HepG2 (cell line): ENCODE measurements at regions not wholly inside any gene's neighbourhood (a gene's known extent, or its start where the extent isn't known, plus 50 kb on each side); places are given as distances from the start of the nearest gene placed in this dataset.

Source experiments
- ATAC-seq: fragments of 200-7000 bp; cut with Tn5 transposase; 3 replicates; pipeline ENCODE4 v1.9.1; 2020; ENCODE audit warnings: mild to moderate bottlenecking, moderate library complexity
- BruUV-seq: library from RNA; stranded (reverse); fragments of 400-500 nt; replicated peaks from 2 replicates; lab custom pipeline; 2021; lab: Mats Ljungman, UMichigan
- CTCF ChIA-PET: fragments of 300-600 bp; formaldehyde crosslinking; extraction: SDS; loops from one replicate; lab custom pipeline; 2021; ENCODE audit warnings: low total read pairs, inconsistent platforms, low intra/inter-chr PET ratio; lab: Yijun Ruan, JAX
- POLR2A ChIA-PET: fragments of 350-600 bp; sonication (Branson Sonifier 250); formaldehyde crosslinking; loops from one replicate; lab custom pipeline; 2020; ENCODE audit warnings: antibody characterized with exemption, inconsistent platforms; lab: Yijun Ruan, JAX
- DNase-seq: peaks from one replicate; pipeline ENCODE4 v3.0.0-alpha.2; 2015; ENCODE audit warnings: low spot score
- FAIRE-seq: peaks from 3 replicates; lab custom pipeline; 2011; peaks lifted over from hg19 to GRCh38; lab: Jason Lieb, UNC
- H2AFZ ChIP-seq: one replicate; pipeline ENCODE4 v1.6.1; 2011; ENCODE audit warnings: low read length, inconsistent platforms
- H3K27ac ChIP-seq: fragments of 300-600 bp; 3 replicates; pipeline ENCODE4 v1.8.0; 2011; ENCODE audit warnings: mixed run types, mild to moderate bottlenecking, mixed read lengths, low read length, inconsistent platforms; ENCODE audit not compliant: insufficient read depth; ENCODE audit errors: extremely low read length
- H3K27me3 ChIP-seq, 2 experiments: fragments of 200-600 bp in 1 of 2; 2 replicates in 1 of 2; 3 replicates in 1 of 2; pipeline versions ENCODE4 v1.6.0 to v1.8.0; 2011; ENCODE audit warnings: low read length in 2 of 2, mild to moderate bottlenecking in 2 of 2, moderate library complexity in 2 of 2, inconsistent platforms in 1 of 2; ENCODE audit not compliant: insufficient read depth in 2 of 2, control insufficient read depth in 1 of 2
- H3K36me3 ChIP-seq, 2 experiments: fragments of 200-600 bp in 1 of 2; replicated peaks in 1 of 2; 2 replicates in 1 of 2; 3 replicates in 1 of 2; pipeline versions ENCODE4 v1.5.1 to v1.8.0; 2011; ENCODE audit warnings: low read length in 2 of 2, inconsistent platforms in 1 of 2; ENCODE audit not compliant: insufficient read depth in 2 of 2, control insufficient read depth in 1 of 2
- H3K4me1 ChIP-seq: 2 replicates; pipeline ENCODE4 v1.5.1; 2012; ENCODE audit warnings: low read length, inconsistent platforms; ENCODE audit not compliant: insufficient read depth
- H3K4me2 ChIP-seq: 2 replicates; pipeline ENCODE4 v1.6.0; 2011; ENCODE audit warnings: low read depth, low read length, inconsistent platforms
- H3K4me3 ChIP-seq, 3 experiments: fragments of 200-600 bp in 1 of 3; sonication (generic), shearing (Covaris generic) in 1 of 3; replicated peaks in 1 of 3; 2 replicates each; pipeline ENCODE4 v1.5.1; 2011 to 2016; ENCODE audit warnings: low read length in 3 of 3, inconsistent platforms in 2 of 3, low read depth in 2 of 3, mild to moderate bottlenecking in 2 of 3, control low read depth in 1 of 3, mixed read lengths in 1 of 3; ENCODE audit not compliant: insufficient read depth in 1 of 3
- H3K79me2 ChIP-seq: one replicate; pipeline ENCODE4 v1.6.1; 2011; ENCODE audit warnings: low read length, inconsistent platforms; ENCODE audit not compliant: insufficient read depth
- H3K9ac ChIP-seq: 2 replicates; pipeline ENCODE4 v1.6.0; 2011; ENCODE audit warnings: mild to moderate bottlenecking, low read depth, low read length, inconsistent platforms; ENCODE audit not compliant: insufficient read depth
- H3K9me3 ChIP-seq: 2 replicates; pipeline ENCODE4 v1.5.1; 2012; ENCODE audit warnings: mild to moderate bottlenecking, low read length
- H4K20me1 ChIP-seq: 2 replicates; pipeline ENCODE4 v1.6.0; 2011; ENCODE audit warnings: inconsistent platforms, mild to moderate bottlenecking, low read length, moderate library complexity; ENCODE audit not compliant: insufficient read depth
- DMAP1 ChIP-seq: IDR thresholded peaks from 2 replicates; pipeline ENCODE4 v1.6.1; 2016
- FOXK2 ChIP-seq: fragments of 450-650 bp; IDR thresholded peaks from 2 replicates; pipeline ENCODE4 v1.6.1; 2016
- HOXD1 ChIP-seq: sonication (generic); formaldehyde crosslinking; IDR thresholded peaks from 2 replicates; pipeline ENCODE4 v1.5.0; 2020; ENCODE audit warnings: missing genetic modification reagents
- KLF9 ChIP-seq: IDR thresholded peaks from 2 replicates; pipeline ENCODE4 v1.6.1; 2016; ENCODE audit warnings: low read depth
- KMT2B ChIP-seq: IDR thresholded peaks from 2 replicates; pipeline ENCODE4 v1.6.1; 2016; ENCODE audit warnings: missing genetic modification reagents, missing compliant biosample characterization
- MLX ChIP-seq: IDR thresholded peaks from 2 replicates; pipeline ENCODE4 v1.6.1; 2016
- NR3C1 ChIP-seq: sonication (generic); formaldehyde crosslinking; IDR thresholded peaks from 2 replicates; pipeline ENCODE4 v1.4.0; 2020; ENCODE audit warnings: missing genetic modification reagents
- PPARG ChIP-seq: conservative IDR thresholded peaks from 2 replicates; pipeline ENCODE4 v1.6.1; 2016; ENCODE audit warnings: missing biosample characterization, missing genetic modification reagents
- SP4 ChIP-seq: sonication (generic); formaldehyde crosslinking; IDR thresholded peaks from 2 replicates; pipeline ENCODE4 v1.8.1; 2023; ENCODE audit warnings: mild to moderate bottlenecking, missing genetic modification reagents
- THAP8 ChIP-seq: sonication (generic); formaldehyde crosslinking; IDR thresholded peaks from 2 replicates; pipeline ENCODE4 v1.5.1; 2020; ENCODE audit warnings: missing genetic modification reagents, mild to moderate bottlenecking, borderline replicate concordance
- TIGD3 ChIP-seq: sonication (generic); formaldehyde crosslinking; IDR thresholded peaks from 2 replicates; pipeline ENCODE4 v1.5.1; 2020; ENCODE audit warnings: mild to moderate bottlenecking, missing genetic modification reagents, borderline replicate concordance
- XRCC5 ChIP-seq: fragments of 200-400 bp; formaldehyde crosslinking; optimal IDR thresholded peaks from 2 replicates; pipeline ENCODE3; 2017; ENCODE audit warnings: mild to moderate bottlenecking, low read length
- ZC3H13 ChIP-seq: sonication (generic); formaldehyde crosslinking; IDR thresholded peaks from 2 replicates; pipeline ENCODE4 v1.8.1; 2023; ENCODE audit warnings: mild to moderate bottlenecking, missing genetic modification reagents, moderate library complexity
- ZNF512 ChIP-seq: sonication (generic); formaldehyde crosslinking; IDR thresholded peaks from 2 replicates; pipeline ENCODE4 v1.4.0; 2020; ENCODE audit warnings: mild to moderate bottlenecking, missing genetic modification reagents
- ZNF556 ChIP-seq: sonication (generic); formaldehyde crosslinking; IDR thresholded peaks from 2 replicates; pipeline ENCODE4 v1.4.0; 2020; ENCODE audit warnings: mild to moderate bottlenecking, missing genetic modification reagents, borderline replicate concordance
- ZSCAN20 ChIP-seq: sonication (generic); formaldehyde crosslinking; IDR thresholded peaks from 2 replicates; pipeline ENCODE4 v1.4.0; 2020; ENCODE audit warnings: missing genetic modification reagents, mild to moderate bottlenecking, borderline replicate concordance
- WGBS: methylation state at CpG from one replicate; pipeline ENCODE4 v1.1.6; 2017; ENCODE audit warnings: low lambda C conversion rate; 5-methylcytosine and 5-hydroxymethylcytosine counted together
- in situ Hi-C: cut with HindIII; loops from 2 replicates; pipeline ENCODE4 v1.10.0; 2017; ENCODE audit warnings: low pct_unique_long_range_greater_than_20kb; ENCODE audit not compliant: extremely low pct_ligation_motif_present
- intact Hi-C: fragments of 100-400 bp; cut with micrococcal nuclease; formaldehyde crosslinking; loops from one replicate; pipeline ENCODE4 v1.10.0; 2022; ENCODE audit not compliant: unreplicated experiment

GRCh38 chr3:65035246-65035645 lies 347.4 kb upstream of the ADAMTS9 start:
- no peak for TF ChIP-seq ZSCAN20 (CRISPR knock-in tag)
- no peak for TF ChIP-seq HOXD1 (CRISPR knock-in tag)
- no peak for TF ChIP-seq TIGD3 (CRISPR knock-in tag)
- no peak for TF ChIP-seq THAP8 (CRISPR knock-in tag)
- no peak for TF ChIP-seq KLF9 (CRISPR knock-in tag)
- no peak for TF ChIP-seq MLX (CRISPR knock-in tag)
- Histone ChIP-seq H3K4me1 (no peaks in the 10 kb centered on the region), H3K9ac (no peak overlapping the region), H3K79me2 (no peaks in the 10 kb centered on the region), H3K36me3 (no peaks in the 10 kb centered on the region), H2AFZ (no peak overlapping the region), H3K9me3 (no peaks in the 10 kb centered on the region), H3K4me2 (no peak overlapping the region), H3K27me3 (no peaks in the 10 kb centered on the region; a peak in 1 of 5 replicates), H3K4me3 (no peak overlapping the region), H4K20me1 (no peaks in the 10 kb centered on the region), H3K27ac (no peak overlapping the region)
- BruUV-seq: no TSS peak
- intact Hi-C loops: no loop called here
- ATAC-seq: no peak
- in situ Hi-C loops: no loop called here
- CTCF ChIA-PET: no interaction called here
- WGBS: 81% methylated on average over 2 of the region's 2 CpGs
- no peak for FAIRE-seq
- no peak for DNase-seq
- POLR2A ChIA-PET: no interaction called here

DNA sequence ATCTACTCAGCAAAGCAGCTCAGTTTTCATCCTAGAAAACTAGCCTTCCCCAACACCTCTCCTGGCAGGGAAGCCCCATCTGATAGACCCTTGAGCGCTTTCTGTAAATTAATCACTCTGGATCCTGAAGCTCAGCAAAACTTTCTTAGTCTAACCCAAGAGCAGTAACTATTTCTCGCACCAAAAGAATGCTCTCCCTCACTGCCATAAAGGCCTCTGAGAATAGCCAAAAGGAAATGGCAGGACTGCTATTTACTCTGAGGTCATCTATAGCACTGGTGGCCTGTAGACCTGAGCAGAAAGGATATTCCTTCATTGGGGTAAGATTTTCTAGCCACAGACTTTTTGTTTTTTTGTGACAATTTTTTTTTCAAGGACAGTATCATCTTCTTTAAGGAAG lies 345.8 kb upstream of the ADAMTS9 start:
- Histone ChIP-seq H3K4me2 (no peak overlapping the region), H2AFZ (no peak overlapping the region), H3K4me3 (no peak overlapping the region), H3K9me3 (no peaks in the 10 kb centered on the region), H3K27ac (no peak overlapping the region), H3K4me1 (no peaks in the 10 kb centered on the region), H3K9ac (no peak overlapping the region), H3K36me3 (no peaks in the 10 kb centered on the region), H3K79me2 (no peaks in the 10 kb centered on the region), H3K27me3 (no peaks in the 10 kb centered on the region; a peak in 1 of 5 replicates), H4K20me1 (no peaks in the 10 kb centered on the region)
- DNase-seq: no peak
- ChIA-PET CTCF (no interaction called here), POLR2A (no interaction called here)
- no peak for ATAC-seq
- FAIRE-seq: no peak
- in situ Hi-C loops (no loop called here), intact Hi-C loops (no loop called here)
- WGBS: 50% methylated on average over 2 of the region's 2 CpGs
- BruUV-seq: no TSS peak
- TF ChIP-seq ZNF556: no peak
- no peak for TF ChIP-seq ZNF512 (CRISPR knock-in tag)
- no peak for TF ChIP-seq PPARG (CRISPR knock-in tag)
- no peak for TF ChIP-seq MLX (CRISPR knock-in tag)
- TF ChIP-seq FOXK2: no peak
- TF ChIP-seq DMAP1 (CRISPR knock-in tag): no peak
- no peak for TF ChIP-seq KMT2B (CRISPR knock-in tag)
- no peak for TF ChIP-seq XRCC5
- TF ChIP-seq ZC3H13 (CRISPR knock-in tag): no peak
- no peak for TF ChIP-seq NR3C1
- no peak for TF ChIP-seq SP4 (CRISPR knock-in tag)
